Hepatocyte (in vitro differentiated cells): ENCODE measurements at regions not wholly inside any gene's neighbourhood (a gene's known extent, or its start where the extent isn't known, plus 50 kb on each side); places are given as distances from the start of the nearest gene placed in this dataset.
"Not testable (repeated sequence)": the region's sequence is repeated elsewhere in the genome, so short reads cannot be mapped to it uniquely, and the experiment has no call there.

Experiments
- DNase-seq: peaks from one replicate; pipeline ENCODE4 v3.0.0-alpha.2; 2016; ENCODE audit warnings: low spot score
- H2AFZ ChIP-seq: fragments of 200-600 bp; sonication (generic); 2 replicates; pipeline ENCODE4 v1.6.0; 2016; ENCODE audit warnings: antibody characterized with exemption, mild to moderate bottlenecking
- H3K27ac ChIP-seq: fragments of 200-600 bp; sonication (generic); 2 replicates; pipeline ENCODE4 v1.5.1; 2016; ENCODE audit warnings: mild to moderate bottlenecking
- H3K27me3 ChIP-seq: fragments of 200-600 bp; sonication (generic); 2 replicates; pipeline ENCODE4 v1.6.1; 2016
- H3K36me3 ChIP-seq: fragments of 200-600 bp; sonication (generic); replicated peaks from 2 replicates; pipeline ENCODE4 v1.5.1; 2016; ENCODE audit warnings: low read depth; ENCODE audit not compliant: insufficient read depth
- H3K4me1 ChIP-seq: fragments of 200-600 bp; sonication (generic); 2 replicates; pipeline ENCODE4 v1.5.1; 2016; ENCODE audit warnings: mild to moderate bottlenecking, moderate library complexity; ENCODE audit not compliant: insufficient read depth
- H3K4me2 ChIP-seq: fragments of 200-600 bp; sonication (generic); 2 replicates; pipeline ENCODE4 v1.6.0; 2016
- H3K4me3 ChIP-seq: fragments of 200-600 bp; sonication (generic); 2 replicates; pipeline ENCODE4 v1.5.1; 2016; ENCODE audit warnings: mild to moderate bottlenecking
- H3K79me2 ChIP-seq: fragments of 200-600 bp; sonication (generic); 2 replicates; pipeline ENCODE4 v1.6.0; 2017; ENCODE audit warnings: mild to moderate bottlenecking
- H3K9me2 ChIP-seq: fragments of 200-600 bp; sonication (generic); replicated peaks from 2 replicates; pipeline ENCODE4 v1.6.0; 2017; ENCODE audit warnings: mild to moderate bottlenecking; ENCODE audit not compliant: insufficient read depth
- H3K9me3 ChIP-seq: fragments of 200-600 bp; sonication (generic); 2 replicates; pipeline ENCODE4 v1.5.1; 2016; ENCODE audit warnings: low read depth, mild to moderate bottlenecking
- H4K20me1 ChIP-seq: fragments of 200-600 bp; sonication (generic); 2 replicates; pipeline ENCODE4 v1.6.0; 2016; ENCODE audit warnings: mild to moderate bottlenecking; ENCODE audit not compliant: insufficient read depth, poor library complexity, severe bottlenecking
- CTCF ChIP-seq: fragments of 200-600 bp; sonication (generic); IDR thresholded peaks from 2 replicates; pipeline ENCODE4 v1.5.1; 2016; ENCODE audit warnings: antibody characterized with exemption, mild to moderate bottlenecking; ENCODE audit not compliant: poor library complexity
- EZH2 ChIP-seq: fragments of 200-600 bp; sonication (generic); IDR thresholded peaks from 2 replicates; pipeline ENCODE4 v1.6.1; 2016; ENCODE audit warnings: antibody characterized with exemption, mild to moderate bottlenecking, borderline replicate concordance
- EZH2phosphoT487 ChIP-seq: fragments of 200-600 bp; sonication (generic); IDR thresholded peaks from one replicate; pipeline ENCODE4 v1.6.1; 2018; ENCODE audit warnings: antibody characterized with exemption, mild to moderate bottlenecking, low read depth, moderate library complexity; ENCODE audit not compliant: unreplicated experiment, severe bottlenecking
- WGBS: methylation state at CpG from one replicate; pipeline ENCODE4 v1.1.6; 2016; ENCODE audit warnings: low lambda C conversion rate; ENCODE audit errors: missing lambda C conversion rate; 5-methylcytosine and 5-hydroxymethylcytosine counted together

GRCh38 chr3:107461721-107462120 lies 61.0 kb upstream of the BBX start:
- no peak overlapping the region for H2AFZ ChIP-seq
- WGBS: 89% methylated on average over 5 of the region's 5 CpGs
- no peaks in the 10 kb centered on the region for H3K36me3 ChIP-seq
- no peak for DNase-seq
- H4K20me1 ChIP-seq: no peaks in the 10 kb centered on the region
- H3K79me2 ChIP-seq: no peaks in the 10 kb centered on the region
- H3K27ac ChIP-seq: no peak overlapping the region
- no peaks in the 10 kb centered on the region for H3K27me3 ChIP-seq
- H3K4me2 ChIP-seq: no peak overlapping the region
- H3K4me3 ChIP-seq: no peak overlapping the region
- no peaks in the 10 kb centered on the region for H3K9me2 ChIP-seq
- no peaks in the 10 kb centered on the region for H3K4me1 ChIP-seq
- H3K9me3 ChIP-seq: no peaks in the 10 kb centered on the region
- TF ChIP-seq EZH2phosphoT487 (no peak), EZH2 (no peak), CTCF (no peak)

- H3K4me3 ChIP-seq: no peak overlapping the region
- no peaks in the 10 kb centered on the region for H3K9me2 ChIP-seq
- 50% methylated on average over 2 of the region's 2 CpGs for WGBS
- TF ChIP-seq CTCF (no peak), EZH2 (no peak), EZH2phosphoT487 (no peak)
- H3K27me3 ChIP-seq: no peaks in the 10 kb centered on the region
- no peak for DNase-seq
- H2AFZ ChIP-seq: no peak overlapping the region
- no peaks in the 10 kb centered on the region for H3K9me3 ChIP-seq
- no peaks in the 10 kb centered on the region for H4K20me1 ChIP-seq
- H3K79me2 ChIP-seq: no peaks in the 10 kb centered on the region
- no peaks in the 10 kb centered on the region for H3K36me3 ChIP-seq
- no peak overlapping the region for H3K27ac ChIP-seq
- H3K4me2 ChIP-seq: no peak overlapping the region
- no peaks in the 10 kb centered on the region for H3K4me1 ChIP-seq
These were observed 58.7 kb upstream of the BBX start for GRCh38 chr3:107464037-107464436.

- WGBS: 89% methylated on average over 3 of the region's 3 CpGs
- TF ChIP-seq EZH2: no peak
- TF ChIP-seq CTCF: no peak
- no peak for TF ChIP-seq EZH2phosphoT487
These were observed 57.6 kb upstream of the BBX start for GRCh38 chr3:107465064-107465631.

GRCh38 chr3:107468782-107469181 lies 54.0 kb upstream of the BBX start:
- Histone ChIP-seq H3K9me2 (no peaks in the 10 kb centered on the region), H3K9me3 (no peaks in the 10 kb centered on the region), H3K27me3 (no peaks in the 10 kb centered on the region), H3K4me3 (no peak overlapping the region), H3K4me2 (no peak overlapping the region), H3K27ac (no peak overlapping the region), H3K4me1 (no peaks in the 10 kb centered on the region), H4K20me1 (no peaks in the 10 kb centered on the region), H2AFZ (no peak overlapping the region), H3K79me2 (no peaks in the 10 kb centered on the region), H3K36me3 (no peaks in the 10 kb centered on the region)
- no peak for DNase-seq
- TF ChIP-seq EZH2phosphoT487 (no peak), EZH2 (no peak), CTCF (no peak)
- WGBS: 70% methylated on average over 1 of the region's 1 CpG

More at GRCh38 chr3:107465064-107465631, 57.6 kb upstream of the BBX start:
- Histone ChIP-seq H3K36me3 (no peaks in the 10 kb centered on the region), H3K4me1 (no peaks in the 10 kb centered on the region), H3K4me3 (no peak overlapping the region), H4K20me1 (no peaks in the 10 kb centered on the region), H3K9me2 (no peaks in the 10 kb centered on the region), H3K4me2 (no peak overlapping the region), H2AFZ (no peak overlapping the region), H3K79me2 (no peaks in the 10 kb centered on the region), H3K27ac (no peak overlapping the region), H3K27me3 (no peaks in the 10 kb centered on the region), H3K9me3 (no peaks in the 10 kb centered on the region)
- no peak for DNase-seq

- not testable (repeated sequence) for H3K79me2 ChIP-seq, H2AFZ ChIP-seq, H3K27me3 ChIP-seq, H3K4me2 ChIP-seq, H3K9me2 ChIP-seq, H3K27ac ChIP-seq, H3K36me3 ChIP-seq, H3K4me3 ChIP-seq, H3K4me1 ChIP-seq, H3K9me3 ChIP-seq, H4K20me1 ChIP-seq
- WGBS: 52% methylated on average over 8 of the region's 8 CpGs
- DNase-seq: peak; percentile 21
These were observed 52.3 kb upstream of the BBX start for GRCh38 chr3:107470496-107470895.
